Endodermal cell (in vitro differentiated cells): ENCODE measurements at regions not wholly inside any gene's neighbourhood (a gene's known extent, or its start where the extent isn't known, plus 50 kb on each side); places are given as distances from the start of the nearest gene placed in this dataset.

Source experiments
- DNase-seq: peaks from one replicate; pipeline ENCODE4 v3.0.0-alpha.2; 2017
- H3K27ac ChIP-seq: 2 replicates; pipeline ENCODE4 v1.5.1; 2013; ENCODE audit warnings: mild to moderate bottlenecking, low read depth, low read length, moderate library complexity
- H3K27me3 ChIP-seq: 2 replicates; pipeline ENCODE4 v1.6.1; 2013; ENCODE audit warnings: mild to moderate bottlenecking, low read length, moderate library complexity; ENCODE audit not compliant: insufficient read depth, control insufficient read depth, poor library complexity, severe bottlenecking
- H3K36me3 ChIP-seq: 2 replicates; pipeline ENCODE4 v1.7.0; 2013; ENCODE audit warnings: mild to moderate bottlenecking, low read length, moderate library complexity; ENCODE audit not compliant: control insufficient read depth, insufficient read depth
- H3K4me1 ChIP-seq: one replicate; pipeline ENCODE4 v1.7.0; 2013; ENCODE audit warnings: low read length; ENCODE audit not compliant: control insufficient read depth, insufficient read depth
- H3K4me3 ChIP-seq: 2 replicates; pipeline ENCODE4 v1.5.1; 2013; ENCODE audit warnings: mild to moderate bottlenecking, low read length, moderate library complexity
- H3K9ac ChIP-seq: 2 replicates; pipeline ENCODE4 v1.6.1; 2013; ENCODE audit warnings: mild to moderate bottlenecking, low read length, moderate library complexity; ENCODE audit not compliant: poor library complexity, severe bottlenecking; ENCODE audit errors: extremely low read depth
- H3K9me3 ChIP-seq: 2 replicates; pipeline ENCODE4 v1.6.1; 2013; ENCODE audit warnings: mild to moderate bottlenecking, low read length, moderate library complexity; ENCODE audit not compliant: control insufficient read depth
- H3K27ac Mint-ChIP-seq: 2 replicates; pipeline ENCODE4 v1.8.0; 2020; ENCODE audit warnings: mixed read lengths
- H3K27me3 Mint-ChIP-seq: 2 replicates; pipeline ENCODE4 v1.8.0; 2021; ENCODE audit warnings: mild to moderate bottlenecking, mixed read lengths; ENCODE audit not compliant: insufficient read depth
- H3K36me3 Mint-ChIP-seq: 2 replicates; pipeline ENCODE4 v1.8.0; 2020; ENCODE audit warnings: low read depth, mixed read lengths
- H3K4me1 Mint-ChIP-seq: 2 replicates; pipeline ENCODE4 v1.8.0; 2020; ENCODE audit warnings: mixed read lengths
- H3K4me3 Mint-ChIP-seq: 2 replicates; pipeline ENCODE4 v1.8.0; 2020; ENCODE audit warnings: mild to moderate bottlenecking, moderate library complexity, mixed read lengths
- H3K9me3 Mint-ChIP-seq: 2 replicates; pipeline ENCODE4 v1.8.0; 2020; ENCODE audit warnings: mild to moderate bottlenecking, mixed read lengths
- WGBS, 2 experiments: methylation state at CpG; one replicate each; pipeline versions ENCODE4 v1.1.5 to v1.1.7; 2013; ENCODE audit warnings: missing lambda C conversion rate in 2 of 2, mixed read lengths in 1 of 2; ENCODE audit not compliant: insufficient coverage in 1 of 2, insufficient read length in 1 of 2; 5-methylcytosine and 5-hydroxymethylcytosine counted together
- TF ChIP-seq, protein P1 (sequence below): fragments of 200-600 bp; sonication (generic); conservative IDR thresholded peaks from 2 replicates; pipeline ENCODE4 v1.5.0; 2021; ENCODE audit warnings: antibody characterized with exemption, mild to moderate bottlenecking

GRCh38 chrX:45598861-45599260 lies 398.2 kb upstream of the DIPK2B start:
- Mint-ChIP-seq H3K36me3 (no peaks in the 10 kb centered on the region), H3K9me3 (peaks cover 28% of the 10 kb centered on the region), H3K27ac (no peak overlapping the region), H3K4me3 (no peak overlapping the region), H3K4me1 (no peaks in the 10 kb centered on the region), H3K27me3 (no peaks in the 10 kb centered on the region)
- H3K4me1 ChIP-seq: no peaks in the 10 kb centered on the region
- no peak overlapping the region for H3K27ac ChIP-seq
- no peaks in the 10 kb centered on the region for H3K27me3 ChIP-seq
- H3K4me3 ChIP-seq: no peak overlapping the region
- WGBS, 2 experiments: 82% methylated on average over 3 of the region's 3 CpGs; no CpG with 5 or more reads in 1 of the 2 experiments
- H3K9me3 ChIP-seq: no peaks in the 10 kb centered on the region
- H3K9ac ChIP-seq: no peak overlapping the region
- TF ChIP-seq, protein P1, sequence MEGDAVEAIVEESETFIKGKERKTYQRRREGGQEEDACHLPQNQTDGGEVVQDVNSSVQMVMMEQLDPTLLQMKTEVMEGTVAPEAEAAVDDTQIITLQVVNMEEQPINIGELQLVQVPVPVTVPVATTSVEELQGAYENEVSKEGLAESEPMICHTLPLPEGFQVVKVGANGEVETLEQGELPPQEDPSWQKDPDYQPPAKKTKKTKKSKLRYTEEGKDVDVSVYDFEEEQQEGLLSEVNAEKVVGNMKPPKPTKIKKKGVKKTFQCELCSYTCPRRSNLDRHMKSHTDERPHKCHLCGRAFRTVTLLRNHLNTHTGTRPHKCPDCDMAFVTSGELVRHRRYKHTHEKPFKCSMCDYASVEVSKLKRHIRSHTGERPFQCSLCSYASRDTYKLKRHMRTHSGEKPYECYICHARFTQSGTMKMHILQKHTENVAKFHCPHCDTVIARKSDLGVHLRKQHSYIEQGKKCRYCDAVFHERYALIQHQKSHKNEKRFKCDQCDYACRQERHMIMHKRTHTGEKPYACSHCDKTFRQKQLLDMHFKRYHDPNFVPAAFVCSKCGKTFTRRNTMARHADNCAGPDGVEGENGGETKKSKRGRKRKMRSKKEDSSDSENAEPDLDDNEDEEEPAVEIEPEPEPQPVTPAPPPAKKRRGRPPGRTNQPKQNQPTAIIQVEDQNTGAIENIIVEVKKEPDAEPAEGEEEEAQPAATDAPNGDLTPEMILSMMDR: no peak
- DNase-seq: no peak
- H3K36me3 ChIP-seq: no peaks in the 10 kb centered on the region

GRCh38 chrX:45596188-45596808 lies 395.6 kb upstream of the DIPK2B start:
- Mint-ChIP-seq H3K9me3 (peaks cover 36% of the 10 kb centered on the region), H3K27ac (no peak overlapping the region), H3K27me3 (no peaks in the 10 kb centered on the region), H3K4me3 (no peak overlapping the region), H3K4me1 (no peaks in the 10 kb centered on the region), H3K36me3 (no peaks in the 10 kb centered on the region)
- Histone ChIP-seq H3K9me3 (no peaks in the 10 kb centered on the region), H3K4me3 (no peak overlapping the region), H3K4me1 (no peaks in the 10 kb centered on the region), H3K27me3 (no peaks in the 10 kb centered on the region), H3K9ac (no peak overlapping the region), H3K36me3 (no peaks in the 10 kb centered on the region), H3K27ac (no peak overlapping the region)
- no peak for DNase-seq
- WGBS, 2 experiments: 80 to 88% methylated on average over 1 of the region's 2 CpGs
- TF ChIP-seq, protein P1: no peak

DNA sequence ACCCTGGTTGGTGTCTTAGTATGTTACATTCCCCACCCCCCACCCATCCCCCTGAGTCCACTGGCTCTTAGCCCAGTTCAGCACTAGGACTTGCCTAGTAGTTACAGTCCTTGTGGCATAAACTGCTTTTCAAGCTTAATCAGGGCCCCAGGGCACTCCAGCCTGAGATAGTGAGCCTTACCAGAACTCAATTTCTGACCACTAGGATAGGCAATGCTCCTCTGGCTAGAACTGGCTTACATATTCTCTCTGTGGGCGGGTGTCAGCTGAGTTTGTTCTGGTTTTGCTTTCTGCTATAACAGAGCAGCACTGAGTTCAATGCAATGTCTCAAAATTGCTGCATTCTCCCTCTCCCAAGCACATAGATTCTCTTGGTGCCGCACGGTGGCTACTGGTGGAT lies 391.4 kb upstream of the DIPK2B start:
- H3K4me3 ChIP-seq: no peak overlapping the region
- H3K4me3 Mint-ChIP-seq: no peak overlapping the region
- H3K36me3 Mint-ChIP-seq: no peaks in the 10 kb centered on the region
- TF ChIP-seq, protein P1: no peak
- H3K4me1 ChIP-seq: no peaks in the 10 kb centered on the region
- H3K9me3 Mint-ChIP-seq: peaks cover 52% of the 10 kb centered on the region
- H3K27me3 Mint-ChIP-seq: no peaks in the 10 kb centered on the region
- no peak overlapping the region for H3K27ac ChIP-seq
- H3K9ac ChIP-seq: no peak overlapping the region
- H3K9me3 ChIP-seq: no peaks in the 10 kb centered on the region
- H3K4me1 Mint-ChIP-seq: no peaks in the 10 kb centered on the region
- 97% methylated on average over 3 of the region's 3 CpGs; no CpG with 5 or more reads in 1 of the 2 experiments for WGBS, 2 experiments
- no peaks in the 10 kb centered on the region for H3K27me3 ChIP-seq
- no peaks in the 10 kb centered on the region for H3K36me3 ChIP-seq
- no peak overlapping the region for H3K27ac Mint-ChIP-seq
- DNase-seq: no peak
